HEK293 (cell line): ENCODE measurements at regions not wholly inside any gene's neighbourhood (a gene's known extent, or its start where the extent isn't known, plus 50 kb on each side); places are given as distances from the start of the nearest gene placed in this dataset.

Experiments used
- CTCF ChIA-PET: fragments of 350-600 bp; formaldehyde crosslinking; extraction: SDS; loops from one replicate; lab custom pipeline; 2021; ENCODE audit warnings: antibody characterized with exemption; lab: Yijun Ruan, JAX
- POLR2A ChIA-PET: fragments of 300-600 bp; formaldehyde crosslinking; extraction: SDS; loops from one replicate; lab custom pipeline; 2020; ENCODE audit warnings: antibody characterized with exemption, inconsistent platforms; lab: Yijun Ruan, JAX
- H3K27ac ChIP-seq: fragments of 200-500 bp; sonication (Bioruptor generic); 2 replicates; pipeline ENCODE4 v1.5.1; 2014; ENCODE audit warnings: low read depth, low read length, control low read depth, inconsistent platforms; ENCODE audit errors: extremely low read depth
- H3K36me3 ChIP-seq, 2 experiments: fragments of 200-500 bp in 1 of 2; sonication (Bioruptor generic) in 1 of 2; 1 replicate in 1 of 2; 2 replicates in 1 of 2; pipeline ENCODE4 v1.5.1; 2014 to 2017; ENCODE audit warnings: inconsistent platforms in 2 of 2, low read length in 2 of 2; ENCODE audit not compliant: control insufficient read depth in 2 of 2, insufficient read depth in 1 of 2
- H3K4me1 ChIP-seq: fragments of 200-500 bp; sonication (Bioruptor generic); 2 replicates; pipeline ENCODE4 v1.5.1; 2014; ENCODE audit warnings: mild to moderate bottlenecking, low read length, inconsistent platforms; ENCODE audit not compliant: control insufficient read depth, insufficient read depth
- H3K4me3 ChIP-seq: 2 replicates; pipeline ENCODE4 v1.5.1; 2011; ENCODE audit warnings: low read depth, mild to moderate bottlenecking, control low read depth, low read length, moderate library complexity
- H3K9me3 ChIP-seq: fragments of 200-500 bp; sonication (Bioruptor generic); 2 replicates; pipeline ENCODE4 v1.5.1; 2014; ENCODE audit warnings: low read depth, low read length, inconsistent platforms; ENCODE audit not compliant: control insufficient read depth, insufficient read depth
- BCL11A ChIP-seq: fragments of 450-650 bp; formaldehyde crosslinking; IDR thresholded peaks from 2 replicates; pipeline ENCODE4 v1.5.1; 2016; ENCODE audit warnings: low read depth, missing biosample characterization, missing genetic modification characterization
- GLI2 ChIP-seq: fragments of 450-650 bp; formaldehyde crosslinking; IDR thresholded peaks from 2 replicates; pipeline ENCODE4; 2017; ENCODE audit warnings: missing biosample characterization, missing genetic modification characterization, low read depth, borderline replicate concordance
- KLF1 ChIP-seq: fragments of 450-650 bp; formaldehyde crosslinking; IDR thresholded peaks from 2 replicates; pipeline ENCODE4 v1.5.1; 2016; ENCODE audit warnings: missing biosample characterization, missing genetic modification characterization
- KLF10 ChIP-seq: fragments of 450-650 bp; IDR thresholded peaks from 2 replicates; pipeline ENCODE4 v1.5.1; 2018; ENCODE audit warnings: missing biosample characterization, mild to moderate bottlenecking, missing genetic modification characterization
- KLF16 ChIP-seq: fragments of 450-650 bp; formaldehyde crosslinking; IDR thresholded peaks from 2 replicates; pipeline ENCODE4 v1.5.1; 2017; ENCODE audit warnings: missing biosample characterization, missing genetic modification characterization
- REPIN1 ChIP-seq: fragments of 450-650 bp; formaldehyde crosslinking; IDR thresholded peaks from 2 replicates; pipeline ENCODE4 v1.5.1; 2017; ENCODE audit warnings: missing biosample characterization, missing genetic modification characterization, low read depth
- SP7 ChIP-seq: fragments of 450-650 bp; formaldehyde crosslinking; IDR thresholded peaks from 2 replicates; pipeline ENCODE4 v1.5.1; 2016; ENCODE audit warnings: missing biosample characterization, missing genetic modification characterization
- YY2 ChIP-seq: fragments of 450-650 bp; formaldehyde crosslinking; IDR thresholded peaks from 2 replicates; pipeline ENCODE4 v1.5.1; 2016; ENCODE audit warnings: missing biosample characterization, missing genetic modification characterization
- ZBTB6 ChIP-seq: fragments of 450-650 bp; formaldehyde crosslinking; IDR thresholded peaks from 2 replicates; pipeline ENCODE4 v1.5.1; 2017; ENCODE audit warnings: missing biosample characterization, missing genetic modification characterization
- ZNF2 ChIP-seq: fragments of 450-650 bp; formaldehyde crosslinking; IDR thresholded peaks from 2 replicates; pipeline ENCODE4 v1.5.1; 2016; ENCODE audit warnings: missing biosample characterization, missing genetic modification characterization
- ZNF202 ChIP-seq: fragments of 450-650 bp; formaldehyde crosslinking; IDR thresholded peaks from 2 replicates; pipeline ENCODE4 v1.5.1; 2016; ENCODE audit warnings: missing biosample characterization, missing genetic modification characterization, borderline replicate concordance
- ZNF274 ChIP-seq, 2 experiments: fragments of 200-500 bp in 1 of 2; fragments of 450-650 bp in 1 of 2; sonication (Bioruptor generic) in 1 of 2; formaldehyde crosslinking in 1 of 2; IDR thresholded peaks; 2 replicates each; pipeline versions ENCODE4 v1.5.1 to v1.6.1; 2014 to 2016; ENCODE audit warnings: borderline replicate concordance in 1 of 2, inconsistent platforms in 1 of 2, low read length in 1 of 2, missing biosample characterization in 1 of 2, missing genetic modification characterization in 1 of 2
- ZNF292 ChIP-seq: fragments of 450-650 bp; formaldehyde crosslinking; IDR thresholded peaks from 2 replicates; pipeline ENCODE4 v1.5.1; 2016; ENCODE audit warnings: low read depth, missing biosample characterization, missing genetic modification characterization, borderline replicate concordance
- ZNF37A ChIP-seq: fragments of 450-650 bp; IDR thresholded peaks from 2 replicates; pipeline ENCODE4 v1.5.1; 2018; ENCODE audit warnings: missing biosample characterization, missing genetic modification characterization
- ZNF416 ChIP-seq: fragments of 450-650 bp; formaldehyde crosslinking; IDR thresholded peaks from 2 replicates; pipeline ENCODE4 v1.5.1; 2016; ENCODE audit warnings: missing biosample characterization, missing genetic modification characterization
- ZNF426 ChIP-seq: fragments of 450-650 bp; formaldehyde crosslinking; IDR thresholded peaks from 2 replicates; pipeline ENCODE4 v1.5.1; 2017; ENCODE audit warnings: missing biosample characterization, missing genetic modification characterization, mild to moderate bottlenecking, inconsistent platforms, moderate library complexity
- ZNF560 ChIP-seq: fragments of 450-650 bp; formaldehyde crosslinking; IDR thresholded peaks from 2 replicates; pipeline ENCODE4 v1.5.1; 2017; ENCODE audit warnings: missing biosample characterization, missing genetic modification characterization, borderline replicate concordance
- ZNF623 ChIP-seq: fragments of 450-650 bp; formaldehyde crosslinking; IDR thresholded peaks from 2 replicates; pipeline ENCODE4 v1.5.1; 2016; ENCODE audit warnings: missing biosample characterization, missing genetic modification characterization
- ZNF660 ChIP-seq: fragments of 450-650 bp; IDR thresholded peaks from 2 replicates; pipeline ENCODE4 v1.5.1; 2018; ENCODE audit warnings: missing biosample characterization, mild to moderate bottlenecking, missing genetic modification characterization
- ZNF670 ChIP-seq: fragments of 450-650 bp; formaldehyde crosslinking; IDR thresholded peaks from 2 replicates; pipeline ENCODE4 v1.5.1; 2016; ENCODE audit warnings: missing biosample characterization, missing genetic modification characterization, low read depth
- ZSCAN5A ChIP-seq: fragments of 450-650 bp; formaldehyde crosslinking; IDR thresholded peaks from 2 replicates; pipeline ENCODE4 v1.5.1; 2016; ENCODE audit warnings: missing biosample characterization, missing genetic modification characterization

GRCh38 chr13:53537586-53537985 lies 509.0 kb downstream of the OLFM4 start (continued):
- TF ChIP-seq ZNF416 (tag by site-specific recombination) (no peak), KLF16 (tag by site-specific recombination) (no peak), ZNF670 (tag by site-specific recombination) (no peak), ZNF560 (no peak), ZNF660 (tag by site-specific recombination) (no peak)

- no peaks in the 10 kb centered on the region for H3K36me3 ChIP-seq
- ChIA-PET POLR2A (no interaction called here), CTCF (no interaction called here)
- no peaks in the 10 kb centered on the region for H3K9me3 ChIP-seq
- H3K4me3 ChIP-seq = no peak overlapping the region
- H3K27ac ChIP-seq = no peak overlapping the region
- no peak for TF ChIP-seq ZNF274 (IDR thresholded peaks at IDR 0.05; ENCODE audit: low read length)
- no peak for TF ChIP-seq ZNF274 (tag by site-specific recombination; IDR thresholded peaks at IDR 0.05; ENCODE audit: borderline replicate concordance)
- no peak for TF ChIP-seq ZNF292 (tag by site-specific recombination)
- no peak for TF ChIP-seq ZNF426 (tag by site-specific recombination)
- TF ChIP-seq ZSCAN5A (tag by site-specific recombination) = no peak
- no peak for TF ChIP-seq REPIN1 (tag by site-specific recombination)
- no peak for TF ChIP-seq SP7 (tag by site-specific recombination)
- TF ChIP-seq YY2 = no peak
- TF ChIP-seq BCL11A (tag by site-specific recombination) = no peak
- TF ChIP-seq ZNF202 = no peak
- H3K4me1 ChIP-seq = no peaks in the 10 kb centered on the region
Observed at GRCh38 chr13:53545340-53545941, 516.8 kb downstream of the OLFM4 start.

- no peaks in the 10 kb centered on the region for H3K9me3 ChIP-seq
- POLR2A ChIA-PET = no interaction called here
- no peak overlapping the region for H3K27ac ChIP-seq
- no peaks in the 10 kb centered on the region for H3K4me1 ChIP-seq
- H3K4me3 ChIP-seq = no peak overlapping the region
- TF ChIP-seq GLI2 (no peak), KLF10 (tag by site-specific recombination) (no peak), ZNF623 (tag by site-specific recombination) (no peak), ZBTB6 (tag by site-specific recombination) (no peak), KLF1 (tag by site-specific recombination) (no peak), ZNF2 (no peak), ZNF37A (tag by site-specific recombination) (no peak)
- TF ChIP-seq, all 188 proteins: peak for 0
- CTCF ChIA-PET = no interaction called here
- H3K36me3 ChIP-seq = no peaks in the 10 kb centered on the region
Observed at GRCh38 chr13:53560556-53560955, 531.9 kb downstream of the OLFM4 start.
